Caco-2 (cell line): ENCODE measurements at regions not wholly inside any gene's neighbourhood (a gene's known extent, or its start where the extent isn't known, plus 50 kb on each side); places are given as distances from the start of the nearest gene placed in this dataset.
A peak's percentile ranks its signal among the peaks of the same experiment; 100 is the strongest.
"Not testable (repeated sequence)": the region's sequence is repeated elsewhere in the genome, so short reads cannot be mapped to it uniquely, and the experiment has no call there.

ENCODE experiments used
- BruUV-seq: library from RNA; stranded (reverse); fragments of 400-500 nt; replicated peaks from 2 replicates; lab custom pipeline; 2021; lab: Mats Ljungman, UMichigan
- CTCF ChIA-PET: fragments of 300-600 bp; sonication (Branson Sonifier 250); formaldehyde crosslinking; loops from one replicate; lab custom pipeline; 2022; ENCODE audit warnings: antibody characterized with exemption; lab: Charles Lee
- POLR2A ChIA-PET: fragments of 300-600 bp; sonication (Branson Sonifier 250); formaldehyde crosslinking; loops from one replicate; lab custom pipeline; 2022; ENCODE audit warnings: antibody characterized with exemption; lab: Charles Lee
- DNase-seq, 2 experiments: peaks; one replicate each; pipeline versions ENCODE4 v3.0.0 to v3.0.0-alpha.2; 2020 to 2022
- H3K27me3 ChIP-seq: replicated peaks from 2 replicates; pipeline ENCODE4 v1.6.0; 2011; ENCODE audit warnings: low read length; ENCODE audit not compliant: control insufficient read depth, insufficient read depth
- H3K36me3 ChIP-seq: 2 replicates; pipeline ENCODE4 v1.5.1; 2011; ENCODE audit warnings: low read length; ENCODE audit not compliant: control insufficient read depth, insufficient read depth
- H3K4me1 ChIP-seq: fragments of 250-450 bp; sonication (Bioruptor Pico); 2 replicates; pipeline ENCODE4 v1.5.1; 2020; ENCODE audit warnings: mild to moderate bottlenecking
- H3K4me3 ChIP-seq: 2 replicates; pipeline ENCODE4 v1.5.1; 2011; ENCODE audit warnings: low read depth, mild to moderate bottlenecking, control low read depth, low read length
- H3K9me3 ChIP-seq: fragments of 250-450 bp; sonication (Bioruptor Pico); 2 replicates; pipeline ENCODE4 v1.5.1; 2020; ENCODE audit warnings: mild to moderate bottlenecking, moderate library complexity
- H3K27ac Mint-ChIP-seq: one replicate; pipeline ENCODE4 v1.8.0; 2022; ENCODE audit warnings: mixed read lengths; ENCODE audit not compliant: unreplicated experiment
- H3K27me3 Mint-ChIP-seq: one replicate; pipeline ENCODE4 v1.8.0; 2022; ENCODE audit warnings: mixed read lengths; ENCODE audit not compliant: insufficient read depth, unreplicated experiment
- H3K36me3 Mint-ChIP-seq: one replicate; pipeline ENCODE4 v1.8.0; 2022; ENCODE audit warnings: mild to moderate bottlenecking, mixed read lengths; ENCODE audit not compliant: insufficient read depth, unreplicated experiment
- H3K4me1 Mint-ChIP-seq: one replicate; pipeline ENCODE4 v1.8.0; 2022; ENCODE audit warnings: low read depth, mixed read lengths; ENCODE audit not compliant: unreplicated experiment
- H3K4me3 Mint-ChIP-seq: one replicate; pipeline ENCODE4 v1.8.0; 2022; ENCODE audit warnings: mild to moderate bottlenecking, moderate library complexity, mixed read lengths; ENCODE audit not compliant: unreplicated experiment
- H3K9me3 Mint-ChIP-seq: one replicate; pipeline ENCODE4 v1.8.0; 2022; ENCODE audit warnings: mixed read lengths; ENCODE audit not compliant: unreplicated experiment
- CTCF ChIP-seq, 2 experiments: fragments of 200-600 bp in 1 of 2; IDR thresholded peaks; 1 replicate in 1 of 2; 2 replicates in 1 of 2; pipeline versions ENCODE4 v1.5.1 to v1.8.0; 2011 to 2022; ENCODE audit warnings: antibody characterized with exemption in 1 of 2, control low read depth in 1 of 2, inconsistent platforms in 1 of 2, low read depth in 1 of 2, low read length in 1 of 2, mild to moderate bottlenecking in 1 of 2, moderate library complexity in 1 of 2; ENCODE audit not compliant: insufficient read depth in 1 of 2, severe bottlenecking in 1 of 2, unreplicated experiment in 1 of 2
- intact Hi-C: fragments of 100-400 bp; cut with micrococcal nuclease; formaldehyde crosslinking; loops from one replicate; pipeline ENCODE4 v1.10.0; 2022; ENCODE audit not compliant: unreplicated experiment

GRCh38 chr7:91752102-91752501 lies 128.4 kb downstream of the MTERF1 start:
- Histone ChIP-seq H3K27me3 (no peaks in the 10 kb centered on the region), H3K36me3 (no peaks in the 10 kb centered on the region), H3K4me3 (no peak overlapping the region), H3K4me1 (peaks cover 11% of the 10 kb centered on the region), H3K9me3 (peaks cover 5% of the 10 kb centered on the region; the same call in 1 of the 2 replicates)
- peaks cover 3% of the 10 kb centered on the region for H3K27me3 Mint-ChIP-seq
- BruUV-seq, result no TSS peak
- POLR2A ChIA-PET, result no interaction called here
- no peak overlapping the region for H3K27ac Mint-ChIP-seq
- CTCF ChIA-PET, result no interaction called here
- no peaks in the 10 kb centered on the region for H3K36me3 Mint-ChIP-seq
- intact Hi-C loops, result no loop called here
- no peak for TF ChIP-seq CTCF (IDR thresholded peaks at IDR 0.05; ENCODE audit: insufficient read depth in 1 of 2, low read depth in 1 of 2, low read length in 1 of 2, severe bottlenecking in 1 of 2, unreplicated experiment in 1 of 2)
- DNase-seq, result no peak
- H3K4me1 Mint-ChIP-seq, result no peaks in the 10 kb centered on the region
- H3K4me3 Mint-ChIP-seq, result no peak overlapping the region
- peaks cover 15% of the 10 kb centered on the region for H3K9me3 Mint-ChIP-seq

- intact Hi-C loops, H3K4me3 Mint-ChIP-seq, DNase-seq, H3K36me3 ChIP-seq, POLR2A ChIA-PET, CTCF ChIA-PET, H3K27ac Mint-ChIP-seq, H3K27me3 ChIP-seq, H3K4me3 ChIP-seq, H3K4me1 Mint-ChIP-seq, H3K27me3 Mint-ChIP-seq, H3K9me3 ChIP-seq, BruUV-seq, H3K36me3 Mint-ChIP-seq: not testable (repeated sequence)
- H3K4me1 ChIP-seq, result peaks cover 15% of the 10 kb centered on the region
- H3K9me3 Mint-ChIP-seq, result peaks cover 22% of the 10 kb centered on the region
Measured at GRCh38 chr7:91754280-91754679, 126.2 kb downstream of the MTERF1 start.

- POLR2A ChIA-PET, H3K4me1 Mint-ChIP-seq: not testable (repeated sequence)
Measured at GRCh38 chr7:91755121-91755520, 125.4 kb downstream of the MTERF1 start.

GRCh38 chr7:91759205-91759863 lies 121.2 kb downstream of the MTERF1 start:
- ChIA-PET CTCF (no interaction called here), POLR2A (no interaction called here)
- Mint-ChIP-seq H3K9me3 (peaks cover 36% of the 10 kb centered on the region), H3K4me1 (no peaks in the 10 kb centered on the region), H3K27ac (no peak overlapping the region), H3K27me3 (peaks cover 4% of the 10 kb centered on the region), H3K36me3 (no peaks in the 10 kb centered on the region), H3K4me3 (no peak overlapping the region)
- 0 out of 2 replicates have a peak, but pooled peaks cover 3% of the 10 kb centered on the region for H3K4me1 ChIP-seq
- no peaks in the 10 kb centered on the region for H3K36me3 ChIP-seq
- H3K9me3 ChIP-seq, result no peaks in the 10 kb centered on the region; the same call in 1 of the 2 replicates
- no TSS peak for BruUV-seq
- intact Hi-C loops, result no loop called here
- no peaks in the 10 kb centered on the region for H3K27me3 ChIP-seq
- no peak for TF ChIP-seq CTCF (IDR thresholded peaks at IDR 0.05; ENCODE audit: insufficient read depth in 1 of 2, low read depth in 1 of 2, low read length in 1 of 2, severe bottlenecking in 1 of 2, unreplicated experiment in 1 of 2)
- no peak overlapping the region for H3K4me3 ChIP-seq
- DNase-seq, result peak; percentile 69 to 80

More at GRCh38 chr7:91755121-91755520, 125.4 kb downstream of the MTERF1 start:
- H3K36me3 Mint-ChIP-seq, H3K9me3 ChIP-seq, H3K27me3 ChIP-seq, H3K36me3 ChIP-seq, BruUV-seq, H3K4me3 ChIP-seq, H3K27ac Mint-ChIP-seq, H3K4me3 Mint-ChIP-seq, intact Hi-C loops, H3K27me3 Mint-ChIP-seq, DNase-seq, CTCF ChIA-PET: not testable (repeated sequence)
- H3K4me1 ChIP-seq, result peaks cover 15% of the 10 kb centered on the region
- H3K9me3 Mint-ChIP-seq, result peaks cover 25% of the 10 kb centered on the region
